ENCODE measurements at regions not wholly inside any gene's neighbourhood (a gene's known extent, or its start where the extent isn't known, plus 50 kb on each side); places are given as distances from the start of the nearest gene placed in this dataset.

GRCh38 chr1:173421286-173421685, 55.8 kb upstream of the PRDX6 start:
- DNase-seq (ENCODE audit: low read depth): no peak
- no peak for TF ChIP-seq CTCF (conservative IDR thresholded peaks at IDR 0.05; ENCODE audit: control insufficient read depth, insufficient read depth, low read depth, low read length)
- no peak overlapping the region for H3K4me3 ChIP-seq (ENCODE audit: control insufficient read depth, low read depth, low read length)

GRCh38 chr1:173421789-173422188, 55.3 kb upstream of the PRDX6 start:
- TF ChIP-seq CTCF (conservative IDR thresholded peaks at IDR 0.05; ENCODE audit: control insufficient read depth, insufficient read depth, low read depth, low read length): no peak
- no peak for DNase-seq (ENCODE audit: low read depth)
- H3K4me3 ChIP-seq (ENCODE audit: control insufficient read depth, low read depth, low read length): no peak overlapping the region

GRCh38 chr1:173422456-173422976, 54.6 kb upstream of the PRDX6 start:
- DNase-seq (ENCODE audit: low read depth): no peak
- no peak for TF ChIP-seq CTCF (conservative IDR thresholded peaks at IDR 0.05; ENCODE audit: control insufficient read depth, insufficient read depth, low read depth, low read length)
- no peak overlapping the region for H3K4me3 ChIP-seq (ENCODE audit: control insufficient read depth, low read depth, low read length)

GRCh38 chr1:173423291-173423690, 53.8 kb upstream of the PRDX6 start:
- no peak for DNase-seq (ENCODE audit: low read depth)
- no peak for TF ChIP-seq CTCF (conservative IDR thresholded peaks at IDR 0.05; ENCODE audit: control insufficient read depth, insufficient read depth, low read depth, low read length)
- H3K4me3 ChIP-seq (ENCODE audit: control insufficient read depth, low read depth, low read length): no peak overlapping the region

GRCh38 chr1:173424143-173424542, 53.0 kb upstream of the PRDX6 start:
- no peak overlapping the region for H3K4me3 ChIP-seq (ENCODE audit: control insufficient read depth, low read depth, low read length)
- no peak for TF ChIP-seq CTCF (conservative IDR thresholded peaks at IDR 0.05; ENCODE audit: control insufficient read depth, insufficient read depth, low read depth, low read length)
- no peak for DNase-seq (ENCODE audit: low read depth)

- H3K4me3 ChIP-seq (ENCODE audit: control insufficient read depth, low read depth, low read length): no peak overlapping the region
- no peak for TF ChIP-seq CTCF (conservative IDR thresholded peaks at IDR 0.05; ENCODE audit: control insufficient read depth, insufficient read depth, low read depth, low read length)
- DNase-seq (ENCODE audit: low read depth): peak; percentile 28
Measured at GRCh38 chr1:173424782-173425407, 52.2 kb upstream of the PRDX6 start.

Data from fibroblast of mammary gland (primary cell).